GM18868 (cell line): ENCODE measurements at regions not wholly inside any gene's neighbourhood (a gene's known extent, or its start where the extent isn't known, plus 50 kb on each side); places are given as distances from the start of the nearest gene placed in this dataset.
"Not testable (repeated sequence)": the region's sequence is repeated elsewhere in the genome, so short reads cannot be mapped to it uniquely, and the experiment has no call there.

ENCODE experiments used
- ATAC-seq: cut with Tn5 transposase; IDR thresholded peaks from one replicate; pipeline ENCODE4 v1.9.1; 2021; ENCODE audit warnings: mild to moderate bottlenecking, moderate library complexity; ENCODE audit not compliant: unreplicated experiment

- ATAC-seq: no peak
Observed at GRCh38 chr6:115643762-115644161, 416.9 kb downstream of the FRK start.

DNA sequence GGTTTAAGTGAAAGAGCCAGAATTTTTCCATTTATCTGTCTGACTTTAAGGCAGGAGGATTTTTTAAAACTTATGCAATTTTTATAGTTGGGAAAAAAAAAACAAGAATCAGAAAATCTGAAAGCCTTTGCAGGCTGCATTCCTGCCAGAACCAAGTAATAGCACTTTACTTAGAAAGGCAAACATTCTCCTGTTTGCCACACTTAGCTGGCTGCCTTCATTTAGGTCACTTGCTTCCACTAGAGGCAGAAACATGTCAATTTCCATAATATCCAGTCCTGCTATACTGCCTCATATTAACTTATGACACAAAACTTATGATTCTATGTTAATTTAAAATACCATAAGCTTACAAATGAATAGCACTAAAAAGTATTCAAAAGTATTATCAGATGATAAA is 425.8 kb downstream of the FRK start:
- no peak for ATAC-seq

- no peak for ATAC-seq
Observed at GRCh38 chr6:115634131-115634530, 426.6 kb downstream of the FRK start.

DNA sequence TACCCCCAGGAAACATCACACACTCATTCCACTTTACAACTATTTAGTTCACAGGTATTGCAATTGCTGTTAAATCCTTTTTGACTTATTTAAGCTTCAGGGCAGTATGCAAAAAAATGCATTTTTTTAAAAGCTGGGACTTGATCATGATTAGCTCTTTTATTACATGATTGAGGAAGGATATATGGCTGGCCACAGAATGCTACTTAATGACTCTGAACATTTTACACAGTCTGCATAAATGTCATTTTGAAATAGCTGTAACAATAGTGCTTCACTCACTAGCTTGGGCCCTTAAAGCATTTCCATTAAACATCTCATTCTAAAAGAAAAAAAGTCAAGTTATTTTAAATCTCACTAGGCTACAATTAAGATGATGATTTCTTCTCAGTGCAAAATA is 429.7 kb downstream of the FRK start:
- no peak for ATAC-seq

DNA sequence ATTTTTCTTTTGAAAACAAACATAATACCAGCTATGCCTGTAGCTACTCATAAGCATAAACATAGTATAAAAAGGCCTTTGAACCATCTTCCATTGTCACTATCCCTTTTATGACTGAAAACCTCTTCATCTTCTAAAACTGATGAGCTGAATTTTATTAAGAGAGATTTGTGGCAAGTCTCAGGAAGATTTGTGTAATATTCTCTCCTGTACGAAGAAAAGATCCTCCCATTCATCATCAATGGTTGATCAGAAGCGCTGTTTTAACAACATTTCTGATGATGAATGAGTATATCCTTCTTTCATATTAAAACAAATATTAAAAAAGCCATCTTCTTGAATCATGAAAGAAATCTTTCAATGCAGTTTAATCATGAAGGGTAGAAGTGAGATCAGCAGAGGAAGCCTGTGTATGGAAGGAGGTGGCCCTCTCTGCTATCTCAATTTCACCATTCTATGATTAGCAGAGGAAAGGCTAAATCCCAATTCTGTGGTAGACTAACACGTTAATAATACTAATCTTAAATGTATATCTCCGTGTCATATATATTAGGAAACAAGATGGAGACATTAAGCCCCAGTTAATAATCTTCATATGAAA is 430.2 kb downstream of the FRK start:
- ATAC-seq: no peak

- ATAC-seq: no peak
Observed at GRCh38 chr6:115629415-115629814, 431.3 kb downstream of the FRK start.

DNA sequence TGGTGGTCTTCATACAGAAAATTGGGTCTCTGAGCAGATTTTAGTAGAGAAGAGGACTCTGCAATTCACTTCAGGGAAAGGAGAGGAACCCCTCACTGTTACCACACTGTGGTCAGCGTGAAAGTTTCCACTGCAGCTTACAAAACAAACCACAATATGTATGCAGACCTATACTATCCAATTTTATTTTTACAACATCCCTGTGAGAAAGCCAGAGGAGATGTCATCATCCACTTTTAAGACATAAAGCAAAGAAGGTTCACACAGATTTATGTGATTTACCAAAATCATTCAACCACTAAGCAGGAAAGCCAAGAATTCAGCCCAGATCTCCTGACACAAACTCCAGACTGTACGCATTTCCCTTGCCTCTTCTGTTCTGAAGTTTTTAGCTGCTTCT is 442.4 kb downstream of the FRK start:
- no peak for ATAC-seq

GRCh38 chr6:115617031-115617430 is 443.7 kb downstream of the FRK start:
- no peak for ATAC-seq

DNA sequence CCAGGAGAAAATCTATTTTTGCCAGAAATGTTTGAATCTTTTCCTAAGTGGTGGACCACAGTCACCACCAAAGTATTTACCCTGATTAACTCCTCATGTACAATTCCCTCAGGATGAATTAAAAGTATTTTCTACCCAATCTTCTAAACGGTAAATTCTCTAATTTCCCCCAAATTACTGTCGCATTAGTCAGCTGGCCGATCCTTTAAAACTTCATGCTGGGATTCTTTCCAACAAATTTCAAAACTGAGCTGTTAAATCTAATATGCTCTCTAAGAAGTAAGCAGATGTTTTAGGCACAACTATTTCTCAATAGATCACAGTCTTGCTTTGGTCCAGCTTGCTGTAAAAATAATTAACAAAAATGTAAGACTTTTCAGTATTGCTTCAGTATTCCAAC is 447.2 kb downstream of the FRK start:
- ATAC-seq: no peak

GRCh38 chr6:115612796-115613479 is 447.8 kb downstream of the FRK start:
- ATAC-seq: no peak

DNA sequence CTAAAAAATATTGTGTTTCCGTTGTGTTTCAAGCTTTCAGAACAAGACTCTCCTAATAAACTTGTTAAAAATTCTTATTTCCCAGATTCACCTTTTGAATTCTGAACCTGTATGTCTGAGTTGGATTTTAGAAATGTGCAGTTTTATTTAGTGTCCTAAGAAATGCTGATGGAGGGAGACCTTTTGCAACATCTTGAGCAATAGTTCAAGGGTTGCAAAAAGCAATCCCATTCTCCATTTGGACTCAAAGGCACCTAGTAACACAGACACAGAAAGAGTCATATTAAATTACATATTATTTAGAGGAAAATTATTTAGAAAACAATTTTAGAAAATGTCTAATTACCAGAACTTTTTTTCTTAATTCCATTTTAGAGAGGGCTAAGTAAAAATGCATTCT is 448.5 kb downstream of the FRK start:
- no peak for ATAC-seq

DNA sequence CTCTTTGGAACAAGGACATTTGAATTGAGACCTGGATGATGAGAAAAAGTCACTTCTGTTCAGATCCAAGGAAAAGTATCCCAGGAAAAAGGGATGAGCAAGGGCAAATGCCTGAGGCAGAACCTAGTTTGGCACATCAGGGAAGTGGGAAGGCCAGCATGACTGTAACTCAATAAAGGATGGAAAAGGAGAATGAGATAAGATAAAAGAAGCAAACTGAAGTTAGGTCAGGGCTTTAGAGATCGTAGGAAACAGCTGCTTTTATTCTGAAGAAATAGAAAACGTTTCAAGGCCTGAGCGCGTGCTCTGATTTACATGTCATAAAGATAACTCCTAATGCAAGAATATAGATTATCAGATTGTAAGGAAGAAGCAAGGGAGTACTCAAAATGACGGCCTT is 450.0 kb downstream of the FRK start:
- no peak for ATAC-seq

DNA sequence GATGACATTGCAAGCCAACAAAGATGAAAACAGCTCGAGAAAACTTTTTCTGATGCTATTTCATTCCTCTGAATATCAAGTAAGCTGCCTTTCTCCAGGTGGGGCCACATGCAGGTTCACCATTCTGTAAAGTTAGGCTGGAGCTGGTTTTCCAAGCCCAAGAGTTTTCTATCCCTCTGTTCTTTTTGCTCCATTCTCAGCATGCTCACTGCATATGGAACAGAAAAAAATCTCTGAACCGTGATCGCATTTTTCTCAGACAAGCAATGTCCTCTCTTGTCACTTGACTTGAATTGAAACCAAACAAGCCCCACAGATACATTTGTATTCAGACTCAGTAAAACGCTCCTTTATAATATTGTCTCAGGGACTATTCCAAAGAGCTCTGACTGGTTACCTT is 451.6 kb downstream of the FRK start:
- ATAC-seq: no peak

GRCh38 chr6:115602466-115602865 is 458.2 kb downstream of the FRK start:
- no peak for ATAC-seq

DNA sequence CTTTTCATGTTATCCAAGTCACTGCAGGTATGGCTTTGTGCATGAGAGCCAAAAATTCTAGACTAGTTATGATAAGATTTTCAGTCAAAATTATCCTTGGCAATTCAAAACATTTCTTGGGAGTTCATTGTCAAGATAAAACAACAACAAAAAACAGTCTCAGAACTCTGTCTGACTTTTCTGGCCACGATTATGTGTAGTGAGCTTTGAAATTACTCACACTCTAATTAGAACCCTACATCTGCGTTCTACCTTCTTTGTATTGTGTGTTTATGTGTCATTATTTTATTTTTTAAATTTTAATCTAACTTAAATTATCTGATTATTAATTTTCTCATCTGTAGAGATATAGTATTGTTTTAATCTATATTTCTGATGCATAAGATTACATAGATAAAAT is 459.2 kb downstream of the FRK start:
- no peak for ATAC-seq

- no peak for ATAC-seq
Observed at GRCh38 chr6:115601064-115601463, 459.6 kb downstream of the FRK start.

- ATAC-seq: no peak
Observed at GRCh38 chr6:115594891-115595290, 465.8 kb downstream of the FRK start.

DNA sequence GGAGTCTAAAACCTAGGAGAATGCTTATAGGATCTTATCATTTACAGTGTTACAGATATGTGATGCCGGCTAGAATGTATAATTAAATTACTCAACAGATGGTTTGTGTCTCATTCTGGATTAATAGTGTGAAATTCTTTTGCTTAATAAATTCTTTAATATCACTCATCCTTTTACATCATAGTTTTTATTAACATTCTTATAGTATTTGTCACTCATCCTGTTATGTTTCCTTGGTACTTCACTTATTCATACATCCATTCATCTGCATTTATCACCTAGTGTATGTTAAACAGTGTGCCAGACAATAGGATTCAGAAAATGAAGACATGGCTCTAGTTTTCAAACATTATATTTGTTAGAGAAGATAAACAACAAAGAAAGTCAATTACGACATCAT is 468.7 kb downstream of the FRK start:
- ATAC-seq: no peak

DNA sequence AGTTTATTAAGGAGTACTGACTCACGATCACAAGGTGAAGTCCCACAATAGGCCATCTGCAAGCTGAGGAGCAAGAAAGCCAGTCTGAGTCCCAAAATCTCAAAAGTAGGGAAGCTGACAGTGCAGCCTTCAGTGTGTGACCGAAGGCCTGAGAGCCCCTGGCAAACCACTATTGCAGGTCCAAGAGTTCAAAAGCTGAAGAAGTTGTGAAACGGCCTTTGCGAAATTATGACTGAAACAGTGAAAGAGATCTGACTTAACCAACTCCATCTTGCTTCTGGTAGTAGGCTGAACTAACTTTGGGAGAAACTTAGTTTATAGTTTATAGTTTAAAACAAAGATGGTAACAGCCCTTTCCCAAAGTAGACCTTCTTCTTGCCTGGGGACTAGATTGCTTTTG is 471.6 kb downstream of the FRK start:
- not testable (repeated sequence) for ATAC-seq

DNA sequence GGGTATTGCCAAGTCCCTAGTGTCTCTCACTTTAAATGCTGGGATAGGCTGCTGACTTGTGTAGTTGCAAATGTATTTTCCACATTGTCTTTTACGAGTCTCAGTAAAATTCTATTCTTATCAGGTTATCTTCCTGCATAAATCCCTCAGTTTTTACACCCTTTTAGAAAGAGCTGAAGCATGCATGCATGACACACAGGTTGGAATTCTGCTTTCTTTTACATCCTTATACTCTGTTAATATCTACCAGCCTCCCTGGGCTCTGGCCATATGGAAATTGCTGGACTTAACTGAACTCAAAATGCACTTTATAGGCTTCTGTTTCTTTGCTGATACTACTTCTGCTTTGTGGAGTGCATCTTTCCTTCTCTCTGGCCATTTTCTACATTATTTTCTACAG is 477.4 kb downstream of the FRK start:
- no peak for ATAC-seq

GRCh38 chr6:115582386-115582785 is 478.3 kb downstream of the FRK start:
- ATAC-seq: no peak

DNA sequence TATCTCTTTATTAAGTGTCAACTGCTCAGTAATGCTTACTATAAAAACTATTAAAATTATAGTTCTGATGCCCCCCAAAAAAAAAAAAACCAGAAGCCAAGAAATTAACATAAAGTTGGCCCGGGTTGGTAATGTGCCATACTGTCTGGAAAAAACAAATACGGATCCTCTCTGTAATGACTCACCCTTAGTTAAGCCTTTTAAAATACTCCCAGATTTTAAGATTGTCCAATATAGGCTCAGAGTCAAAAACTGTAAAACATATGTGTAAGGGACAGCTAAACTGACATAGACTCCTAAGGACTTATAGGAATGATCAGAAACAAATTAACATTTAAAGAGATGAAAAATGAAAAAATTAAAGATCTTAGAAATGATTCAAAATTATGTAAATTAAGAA is 481.1 kb downstream of the FRK start:
- not testable (repeated sequence) for ATAC-seq

GRCh38 chr6:115577270-115577669 is 483.4 kb downstream of the FRK start:
- no peak for ATAC-seq
